Tibial nerve (tissue), 4 donors: ENCODE measurements at regions not wholly inside any gene's neighbourhood (a gene's known extent, or its start where the extent isn't known, plus 50 kb on each side); places are given as distances from the start of the nearest gene placed in this dataset.

Experiments
- DNase-seq, 2 donors: peaks; one replicate each; pipeline ENCODE4 v3.0.0-alpha.2; 2019; ENCODE audit warnings: low spot score in 2 of 2
- H3K27ac ChIP-seq, 4 donors: fragments of 200-600 bp; sonication (generic) in 3 of 4; one replicate each; pipeline ENCODE4 v1.5.1; 2017 to 2019; ENCODE audit warnings: mild to moderate bottlenecking in 1 of 4
- H3K27me3 ChIP-seq, 2 donors: fragments of 200-600 bp; sonication (generic) in 1 of 2; one replicate each; pipeline versions ENCODE4 v1.5.1 to v1.6.0; 2017 to 2019
- H3K36me3 ChIP-seq, 3 donors: fragments of 200-600 bp; sonication (generic); one replicate each; pipeline ENCODE4 v1.5.1; 2018 to 2019
- H3K4me1 ChIP-seq, 4 donors: fragments of 200-600 bp; sonication (generic) in 3 of 4; one replicate each; pipeline ENCODE4 v1.5.1; 2017 to 2019
- H3K4me3 ChIP-seq, 4 donors: fragments of 200-600 bp; sonication (generic) in 3 of 4; one replicate each; pipeline ENCODE4 v1.5.1; 2017 to 2019; ENCODE audit warnings: mild to moderate bottlenecking in 1 of 4, moderate library complexity in 1 of 4
- H3K9me3 ChIP-seq, 4 donors: fragments of 200-600 bp; sonication (generic) in 3 of 4; one replicate each; pipeline ENCODE4 v1.5.1; 2017 to 2019
- CTCF ChIP-seq, 5 experiments: fragments of 200-600 bp in 3 of 5; fragments of 450-650 bp in 2 of 5; sonication (generic) in 3 of 5; IDR thresholded peaks; one replicate each; pipeline ENCODE4 v1.5.1; 2016 to 2019; ENCODE audit warnings: antibody characterized with exemption in 5 of 5, mild to moderate bottlenecking in 3 of 5, moderate library complexity in 2 of 5
- EP300 ChIP-seq, 2 donors: sonication (generic); formaldehyde crosslinking; IDR thresholded peaks; one replicate each; pipeline ENCODE4 v1.6.1; 2017; ENCODE audit warnings: antibody characterized with exemption in 2 of 2, mild to moderate bottlenecking in 1 of 2
- POLR2A ChIP-seq, 2 donors: fragments of 450-650 bp; IDR thresholded peaks; one replicate each; pipeline ENCODE4 v1.6.1; 2017; ENCODE audit warnings: antibody characterized with exemption in 2 of 2, mild to moderate bottlenecking in 2 of 2, moderate library complexity in 2 of 2
- WGBS, 2 donors: methylation state at CpG; one replicate each; pipeline ENCODE4 v1.1.5; 2018; 5-methylcytosine and 5-hydroxymethylcytosine counted together

DNA sequence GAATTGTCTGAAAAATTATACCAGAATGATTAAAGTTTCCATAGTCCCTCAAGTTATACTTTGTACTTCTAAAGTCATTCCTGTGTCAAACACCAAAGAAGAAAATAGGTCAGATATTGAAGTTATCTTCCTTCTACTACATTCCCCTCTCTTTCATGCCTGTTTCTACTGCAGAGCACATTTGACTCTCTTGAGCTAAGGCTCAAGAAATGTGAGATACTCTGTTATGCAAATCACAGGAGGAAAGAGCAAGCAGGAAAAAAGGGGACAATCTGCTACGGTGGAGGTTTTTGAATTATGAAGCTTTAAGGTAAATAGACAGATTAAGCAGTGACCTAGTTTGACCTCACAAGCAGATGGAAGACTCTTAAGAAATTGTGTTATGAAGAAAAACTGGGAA is 198.9 kb upstream of the LDB2 start:
- 52 to 59% methylated on average over 1 of the region's 1 CpG for WGBS, 2 donors
- Histone ChIP-seq H3K4me1 (peaks cover 0 to 15% (median 3%) of the 10 kb centered on the region in 4 donors), H3K27ac (no peak overlapping the region), H3K9me3 (no peaks in the 10 kb centered on the region), H3K4me3 (no peak overlapping the region), H3K27me3 (no peaks in the 10 kb centered on the region), H3K36me3 (no peaks in the 10 kb centered on the region)
- no peak for DNase-seq
- TF ChIP-seq EP300 (IDR thresholded peaks at IDR 0.05): no peak
- no peak for TF ChIP-seq POLR2A (IDR thresholded peaks at IDR 0.05)
- no peak for TF ChIP-seq CTCF (IDR thresholded peaks at IDR 0.05)

GRCh38 chr4:17096692-17097091 is 198.2 kb upstream of the LDB2 start:
- WGBS, 2 donors: 74 to 75% methylated on average over 5 of the region's 5 CpGs
- Histone ChIP-seq H3K27me3 (no peaks in the 10 kb centered on the region), H3K9me3 (no peaks in the 10 kb centered on the region), H3K36me3 (no peaks in the 10 kb centered on the region), H3K4me3 (no peak overlapping the region), H3K4me1 (peaks cover 0 to 15% (median 3%) of the 10 kb centered on the region in 4 donors), H3K27ac (no peak overlapping the region)
- no peak for DNase-seq
- TF ChIP-seq CTCF (IDR thresholded peaks at IDR 0.05) (no peak), EP300 (IDR thresholded peaks at IDR 0.05) (no peak), POLR2A (IDR thresholded peaks at IDR 0.05) (no peak)

DNA sequence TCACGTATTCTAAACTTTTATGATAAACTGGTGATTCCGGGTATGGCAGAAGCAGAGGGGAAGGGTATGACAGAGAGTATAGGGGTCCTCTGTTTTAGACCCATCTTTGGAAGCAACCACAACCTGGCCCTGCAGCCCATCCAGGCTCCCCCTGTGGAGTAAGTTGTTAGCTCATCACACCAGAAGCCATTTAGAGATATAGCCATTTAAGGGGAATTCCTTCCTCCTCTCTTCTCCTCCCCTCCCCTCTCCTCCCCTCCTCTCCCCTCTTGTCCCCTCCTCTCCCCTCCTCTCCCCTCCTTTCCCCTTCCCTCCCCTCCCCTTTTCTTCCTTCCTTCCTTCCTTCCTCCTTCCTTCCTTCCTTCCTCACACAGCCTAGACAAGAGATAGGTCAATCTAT is 197.3 kb upstream of the LDB2 start:
- Histone ChIP-seq H3K36me3 (no peaks in the 10 kb centered on the region), H3K27me3 (no peaks in the 10 kb centered on the region), H3K4me3 (no peak overlapping the region), H3K9me3 (no peaks in the 10 kb centered on the region), H3K4me1 (peaks cover 0 to 15% (median 3%) of the 10 kb centered on the region in 4 donors), H3K27ac (no peak overlapping the region)
- 98 to 100% methylated on average over 2 of the region's 2 CpGs for WGBS, 2 donors
- DNase-seq: no peak
- TF ChIP-seq POLR2A (IDR thresholded peaks at IDR 0.05) (no peak), CTCF (IDR thresholded peaks at IDR 0.05) (no peak), EP300 (IDR thresholded peaks at IDR 0.05) (no peak)

- 61 to 67% methylated on average over 3 of the region's 3 CpGs for WGBS, 2 donors
- TF ChIP-seq CTCF (IDR thresholded peaks at IDR 0.05): no peak
- no peak for TF ChIP-seq POLR2A (IDR thresholded peaks at IDR 0.05)
- no peak for TF ChIP-seq EP300 (IDR thresholded peaks at IDR 0.05)
Measured at GRCh38 chr4:17094876-17095210, 196.4 kb upstream of the LDB2 start.

DNA sequence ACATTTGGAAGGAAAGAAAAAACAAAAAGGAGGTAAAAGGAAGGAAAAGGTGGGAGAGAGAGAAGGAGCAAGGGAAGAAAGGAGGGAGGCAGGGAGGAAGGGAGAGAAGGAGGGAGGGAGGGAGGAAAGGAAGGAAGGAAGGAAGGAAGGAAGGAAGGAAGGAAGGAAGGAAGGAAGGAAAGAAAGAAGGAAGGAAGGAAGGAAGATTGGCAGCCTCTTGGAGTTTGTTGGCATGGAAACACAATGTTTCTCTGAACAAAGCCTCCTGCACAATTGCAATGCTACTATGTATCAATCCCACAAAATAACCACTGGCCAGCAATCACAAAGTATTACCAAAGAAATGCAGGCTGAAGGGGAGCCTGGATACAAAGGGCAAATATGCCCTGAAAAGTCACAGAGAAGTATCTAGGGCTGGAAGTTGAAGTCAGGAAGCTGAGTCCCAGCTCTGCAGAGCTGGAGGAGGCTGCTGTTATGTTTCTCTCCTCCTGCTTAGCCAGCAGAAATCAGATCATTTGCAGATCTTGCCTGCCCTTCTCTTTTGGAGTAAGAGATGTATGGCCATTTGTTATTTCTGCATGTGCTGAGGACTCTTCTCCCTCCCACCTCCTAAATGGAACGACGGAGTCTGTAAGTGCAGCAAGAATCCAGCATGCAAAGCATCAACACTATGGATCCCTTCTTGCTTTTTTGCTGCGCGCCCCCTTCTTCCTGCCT is 195.9 kb upstream of the LDB2 start:
- H3K36me3 ChIP-seq: no peaks in the 10 kb centered on the region
- DNase-seq: no peak
- TF ChIP-seq EP300 (IDR thresholded peaks at IDR 0.05): no peak
- TF ChIP-seq CTCF (IDR thresholded peaks at IDR 0.05): no peak
- no peak for TF ChIP-seq POLR2A (IDR thresholded peaks at IDR 0.05)
- no peaks in the 10 kb centered on the region for H3K27me3 ChIP-seq
- peaks cover 0 to 15% (median 3%) of the 10 kb centered on the region in 4 donors for H3K4me1 ChIP-seq
- no peaks in the 10 kb centered on the region for H3K9me3 ChIP-seq
- no peak overlapping the region for H3K27ac ChIP-seq
- H3K4me3 ChIP-seq: no peak overlapping the region
- WGBS, 2 donors: 47 to 54% methylated on average over 4 of the region's 4 CpGs

More at GRCh38 chr4:17094876-17095210, 196.4 kb upstream of the LDB2 start:
- Histone ChIP-seq H3K9me3 (no peaks in the 10 kb centered on the region), H3K27ac (no peak overlapping the region), H3K27me3 (no peaks in the 10 kb centered on the region), H3K4me3 (no peak overlapping the region), H3K36me3 (no peaks in the 10 kb centered on the region), H3K4me1 (peaks cover 0 to 15% (median 3%) of the 10 kb centered on the region in 4 donors)
- DNase-seq: no peak
